ENCODE measurements at regions not wholly inside any gene's neighbourhood (a gene's known extent, or its start where the extent isn't known, plus 50 kb on each side); places are given as distances from the start of the nearest gene placed in this dataset.

GRCh38 chr9:119998614-119999013 is 581.4 kb downstream of the CDK5RAP2 start:
- no peak for TF ChIP-seq GATA2 (IDR thresholded peaks at IDR 0.05; ENCODE audit: low read depth, low read length)
- no peak for TF ChIP-seq GATA3 (IDR thresholded peaks at IDR 0.05; ENCODE audit: low read depth, low read length)

Measured in SH-SY5Y (cell line).